Activated CD4-positive, alpha-beta T cell treated with anti-CD3 and anti-CD28 coated beads, Interleukin-10, Interleukin-2, amounts not matched to agents 100 ng/mL and 50 ng/mL, durations not matched to agents 16 hours and 8 hours (primary cell): ENCODE measurements at regions not wholly inside any gene's neighbourhood (a gene's known extent, or its start where the extent isn't known, plus 50 kb on each side); places are given as distances from the start of the nearest gene placed in this dataset.
"Not testable (repeated sequence)": the region's sequence is repeated elsewhere in the genome, so short reads cannot be mapped to it uniquely, and the experiment has no call there.

Experiments used
- DNase-seq: peaks from one replicate; pipeline ENCODE4 v3.0.0-alpha.2; 2020

- DNase-seq: no peak
Observed at GRCh38 chr1:184851822-184852746, 97.4 kb upstream of the EDEM3 start.

GRCh38 chr1:184843732-184844495, 89.3 kb upstream of the EDEM3 start:
- peak; percentile 70 for DNase-seq

- DNase-seq: peak; percentile 35
Observed at GRCh38 chr1:184840596-184840995, 85.9 kb upstream of the EDEM3 start.

GRCh38 chr1:184838504-184838951, 83.9 kb upstream of the EDEM3 start:
- DNase-seq: peak; percentile 9

GRCh38 chr1:184836934-184837895, 82.6 kb upstream of the EDEM3 start:
- DNase-seq: no peak

- DNase-seq: no peak
Observed at GRCh38 chr1:184836141-184836540, 81.5 kb upstream of the EDEM3 start.

GRCh38 chr1:184833994-184834393, 79.3 kb upstream of the EDEM3 start:
- DNase-seq: not testable (repeated sequence)

- DNase-seq: no peak
Observed at GRCh38 chr1:184832517-184832916, 77.9 kb upstream of the EDEM3 start.

- DNase-seq: not testable (repeated sequence)
Observed at GRCh38 chr1:184829496-184829895, 74.8 kb upstream of the EDEM3 start.

GRCh38 chr1:184828369-184828717, 73.7 kb upstream of the EDEM3 start:
- no peak for DNase-seq

GRCh38 chr1:184827600-184828368, 73.1 kb upstream of the EDEM3 start:
- DNase-seq: no peak

GRCh38 chr1:184826001-184826400, 71.3 kb upstream of the EDEM3 start:
- no peak for DNase-seq

GRCh38 chr1:184825571-184825970, 70.9 kb upstream of the EDEM3 start:
- no peak for DNase-seq

GRCh38 chr1:184824691-184825323, 70.1 kb upstream of the EDEM3 start:
- no peak for DNase-seq

- no peak for DNase-seq
Observed at GRCh38 chr1:184823080-184823479, 68.4 kb upstream of the EDEM3 start.

GRCh38 chr1:184822267-184822666, 67.6 kb upstream of the EDEM3 start:
- no peak for DNase-seq

- no peak for DNase-seq
Observed at GRCh38 chr1:184821658-184822057, 67.0 kb upstream of the EDEM3 start.

- no peak for DNase-seq
Observed at GRCh38 chr1:184820956-184821355, 66.3 kb upstream of the EDEM3 start.

- DNase-seq: no peak
Observed at GRCh38 chr1:184820218-184820750, 65.6 kb upstream of the EDEM3 start.

GRCh38 chr1:184818646-184819045, 64.0 kb upstream of the EDEM3 start:
- DNase-seq: no peak

- DNase-seq: not testable (repeated sequence)
Observed at GRCh38 chr1:184817003-184817402, 62.3 kb upstream of the EDEM3 start.
